Adrenal gland (tissue), 5 donors: ENCODE measurements at regions not wholly inside any gene's neighbourhood (a gene's known extent, or its start where the extent isn't known, plus 50 kb on each side); places are given as distances from the start of the nearest gene placed in this dataset.

Source experiments
- POLR2A ChIP-seq, 2 donors: fragments of 450-650 bp; IDR thresholded peaks; one replicate each; pipeline ENCODE4 v1.6.1; 2017; ENCODE audit warnings: antibody characterized with exemption in 2 of 2, mild to moderate bottlenecking in 2 of 2, moderate library complexity in 1 of 2
- TF ChIP-seq, protein P1 (sequence below), 6 experiments: fragments of 450-650 bp in 4 of 6; fragments of 200-600 bp in 2 of 6; sonication (generic) in 1 of 6; IDR thresholded peaks; 1 replicate in 5 of 6; 2 replicates in 1 of 6; pipeline versions ENCODE4 v1.5.1 to v1.8.0; 2016 to 2021; ENCODE audit warnings: antibody characterized with exemption in 6 of 6, mild to moderate bottlenecking in 2 of 6, moderate library complexity in 1 of 6
- donor health status: DM: no; HTN: no; CAD: no.

DNA sequence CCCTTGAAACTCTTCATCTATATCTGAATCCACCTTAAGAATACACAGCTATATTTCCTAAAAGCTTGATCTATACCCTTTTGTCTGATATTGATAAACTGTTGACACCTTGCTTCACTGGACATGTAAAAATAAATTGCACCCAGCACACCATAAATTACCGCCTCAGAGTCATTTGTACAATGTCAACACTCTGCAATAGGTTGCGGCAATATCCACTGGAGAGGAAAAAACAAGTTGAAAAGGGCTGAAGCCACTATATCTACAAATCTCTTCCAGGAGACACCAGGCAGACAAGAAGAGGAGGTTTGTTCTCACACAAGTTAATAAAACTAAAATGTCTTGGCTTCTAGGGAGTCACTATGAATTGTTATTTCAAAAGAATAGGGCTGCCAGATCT lies 656.9 kb downstream of the CDH8 start:
- TF ChIP-seq, protein P1, sequence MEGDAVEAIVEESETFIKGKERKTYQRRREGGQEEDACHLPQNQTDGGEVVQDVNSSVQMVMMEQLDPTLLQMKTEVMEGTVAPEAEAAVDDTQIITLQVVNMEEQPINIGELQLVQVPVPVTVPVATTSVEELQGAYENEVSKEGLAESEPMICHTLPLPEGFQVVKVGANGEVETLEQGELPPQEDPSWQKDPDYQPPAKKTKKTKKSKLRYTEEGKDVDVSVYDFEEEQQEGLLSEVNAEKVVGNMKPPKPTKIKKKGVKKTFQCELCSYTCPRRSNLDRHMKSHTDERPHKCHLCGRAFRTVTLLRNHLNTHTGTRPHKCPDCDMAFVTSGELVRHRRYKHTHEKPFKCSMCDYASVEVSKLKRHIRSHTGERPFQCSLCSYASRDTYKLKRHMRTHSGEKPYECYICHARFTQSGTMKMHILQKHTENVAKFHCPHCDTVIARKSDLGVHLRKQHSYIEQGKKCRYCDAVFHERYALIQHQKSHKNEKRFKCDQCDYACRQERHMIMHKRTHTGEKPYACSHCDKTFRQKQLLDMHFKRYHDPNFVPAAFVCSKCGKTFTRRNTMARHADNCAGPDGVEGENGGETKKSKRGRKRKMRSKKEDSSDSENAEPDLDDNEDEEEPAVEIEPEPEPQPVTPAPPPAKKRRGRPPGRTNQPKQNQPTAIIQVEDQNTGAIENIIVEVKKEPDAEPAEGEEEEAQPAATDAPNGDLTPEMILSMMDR (IDR thresholded peaks at IDR 0.05), result no peak
- TF ChIP-seq POLR2A (IDR thresholded peaks at IDR 0.05), result no peak
